ENCODE measurements at regions not wholly inside any gene's neighbourhood (a gene's known extent, or its start where the extent isn't known, plus 50 kb on each side); places are given as distances from the start of the nearest gene placed in this dataset.

DNA sequence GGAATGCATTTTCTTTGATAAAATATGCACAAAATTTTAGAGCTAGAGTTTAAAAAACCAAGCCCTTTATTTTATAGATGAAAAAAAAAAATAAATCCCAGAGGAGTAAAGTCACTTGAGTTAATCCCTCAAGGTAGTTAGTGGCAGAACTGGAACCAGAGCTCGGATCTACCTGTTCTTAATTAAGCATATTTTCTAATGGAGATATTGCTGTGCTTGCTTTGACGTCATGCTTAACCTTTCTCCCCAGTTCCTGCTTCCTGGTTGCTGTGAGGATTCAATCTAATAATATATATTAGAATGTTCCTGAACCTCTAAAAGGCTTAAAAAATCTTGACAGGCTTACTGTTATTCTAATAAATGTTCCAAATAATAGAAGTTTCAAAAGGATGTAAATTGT lies 300.6 kb upstream of the KLF12 start:
- H3K9me3 ChIP-seq = no peaks in the 10 kb centered on the region
- H3K4me3 Mint-ChIP-seq = no peak overlapping the region
- peaks cover 0 to 3% of the 10 kb centered on the region in 2 donors for H3K27me3 Mint-ChIP-seq
- no peak overlapping the region for H3K27ac ChIP-seq (ENCODE audit: low read length)
- H3K9me3 Mint-ChIP-seq = no peaks in the 10 kb centered on the region
- H3K36me3 Mint-ChIP-seq = no peaks in the 10 kb centered on the region
- no peaks in the 10 kb centered on the region for H3K4me1 ChIP-seq (ENCODE audit: control insufficient read depth in 1 of 2, extremely low read depth in 1 of 2, insufficient read depth in 2 of 2, low read length in 2 of 2)
- ChIA-PET CTCF (no interaction called here), POLR2A (no interaction called here)
- no peaks in the 10 kb centered on the region for H3K4me1 Mint-ChIP-seq
- H3K27ac Mint-ChIP-seq = no peak overlapping the region
- H3K27me3 ChIP-seq (replicated peaks in 1 of 2; ENCODE audit: control insufficient read depth in 2 of 2, extremely low read depth in 1 of 2, insufficient read depth in 2 of 2, low read length in 1 of 2) = no peaks in the 10 kb centered on the region
- no peak overlapping the region for H3K4me3 ChIP-seq (ENCODE audit: control insufficient read depth in 1 of 2, extremely low read depth in 1 of 2, low read length in 1 of 2)
- no peak for ATAC-seq (replicated peaks in 1 of 4)
- no peak for DNase-seq
- no CpG with 5 or more reads among the region's 2 CpGs for WGBS (ENCODE audit: insufficient coverage)
- no peaks in the 10 kb centered on the region for H3K36me3 ChIP-seq (ENCODE audit: control insufficient read depth in 2 of 2, extremely low read depth in 1 of 2, insufficient read depth in 1 of 2, low read length in 1 of 2)

DNA sequence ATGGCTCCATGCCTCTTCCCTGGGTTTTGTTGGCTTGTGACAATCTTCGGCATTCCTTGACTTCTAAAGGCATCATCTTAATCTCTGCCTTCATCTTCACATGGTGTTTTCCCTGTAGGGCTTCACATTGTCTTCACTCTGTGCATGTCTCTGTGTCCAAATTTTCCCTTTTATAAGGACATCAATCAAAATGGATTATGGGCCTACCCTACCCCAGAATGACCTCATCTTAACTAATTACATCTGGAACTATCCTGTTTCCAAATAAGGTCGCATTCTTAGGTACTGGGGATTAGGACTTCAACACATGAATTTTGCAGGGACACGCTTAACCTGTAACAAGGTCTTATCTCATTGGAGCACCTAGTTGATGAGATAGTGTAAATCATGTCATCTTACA lies 290.3 kb upstream of the KLF12 start:
- Mint-ChIP-seq H3K36me3 (peaks cover 15% of the 10 kb centered on the region), H3K4me3 (no peak overlapping the region), H3K9me3 (no peaks in the 10 kb centered on the region), H3K4me1 (no peaks in the 10 kb centered on the region), H3K27me3 (no peaks in the 10 kb centered on the region), H3K27ac (no peak overlapping the region)
- Histone ChIP-seq H3K36me3 (ENCODE audit: control insufficient read depth in 2 of 2, extremely low read depth in 1 of 2, insufficient read depth in 1 of 2, low read length in 1 of 2) (no peaks in the 10 kb centered on the region), H3K27ac (ENCODE audit: low read length) (no peak overlapping the region), H3K27me3 (replicated peaks in 1 of 2; ENCODE audit: control insufficient read depth in 2 of 2, extremely low read depth in 1 of 2, insufficient read depth in 2 of 2, low read length in 1 of 2) (no peaks in the 10 kb centered on the region), H3K9me3 (no peaks in the 10 kb centered on the region), H3K4me1 (ENCODE audit: control insufficient read depth in 1 of 2, extremely low read depth in 1 of 2, insufficient read depth in 2 of 2, low read length in 2 of 2) (no peaks in the 10 kb centered on the region), H3K4me3 (ENCODE audit: control insufficient read depth in 1 of 2, extremely low read depth in 1 of 2, low read length in 1 of 2) (no peak overlapping the region)
- no peak for DNase-seq
- WGBS (ENCODE audit: insufficient coverage) = 100% methylated on average over 1 of the region's 3 CpGs
- ChIA-PET POLR2A (no interaction called here), CTCF (no interaction called here)
- no peak for ATAC-seq (replicated peaks in 1 of 4)

DNA sequence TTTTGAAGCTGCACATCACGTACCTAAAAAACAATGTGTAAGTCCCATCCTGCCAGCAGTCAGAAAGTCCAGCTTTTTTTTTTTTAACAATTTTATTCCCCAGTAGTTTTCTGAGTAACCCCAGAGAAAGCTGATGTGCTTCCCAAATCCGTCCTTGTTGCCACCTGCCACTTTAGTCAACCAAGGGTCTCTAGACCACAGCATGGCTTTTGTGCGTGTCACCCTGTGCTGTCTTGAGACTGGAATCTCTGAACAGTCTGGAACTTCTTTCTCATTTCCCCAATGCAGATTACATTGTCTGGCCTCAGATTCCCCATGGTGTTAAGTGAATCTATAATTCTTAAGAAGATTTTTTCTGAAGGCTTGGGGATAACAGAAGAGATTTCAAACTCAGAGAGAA lies 289.2 kb upstream of the KLF12 start:
- H3K27ac ChIP-seq (ENCODE audit: low read length) = no peak overlapping the region
- CTCF ChIA-PET = no interaction called here

DNA sequence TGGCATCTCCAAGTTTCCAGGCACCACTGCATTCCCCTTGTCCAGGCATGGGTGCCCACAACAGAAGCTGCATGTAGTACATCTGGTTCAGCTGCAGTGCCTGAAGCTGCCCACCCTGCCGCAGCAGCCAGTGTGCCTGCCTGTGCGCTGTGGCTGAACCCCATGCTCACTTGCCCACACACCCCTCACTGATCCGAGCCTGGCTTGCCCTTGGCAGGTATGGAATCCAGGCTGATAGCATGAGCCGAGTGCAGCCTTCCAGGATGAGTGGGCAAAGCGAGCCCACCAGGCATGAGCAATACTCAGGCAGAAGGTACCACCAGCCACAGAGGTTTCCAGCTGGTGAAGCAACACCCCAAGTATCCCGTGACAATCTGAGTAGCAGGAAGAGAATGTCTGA lies 280.3 kb upstream of the KLF12 start:
- H3K27me3 Mint-ChIP-seq = peaks cover 0 to 7% of the 10 kb centered on the region in 2 donors
- ATAC-seq (replicated peaks in 1 of 4) (no peak), DNase-seq (no peak)
- Histone ChIP-seq H3K27me3 (replicated peaks in 1 of 2; ENCODE audit: control insufficient read depth in 2 of 2, extremely low read depth in 1 of 2, insufficient read depth in 2 of 2, low read length in 1 of 2) (peaks cover 0 to 10% of the 10 kb centered on the region in 2 experiments), H3K4me3 (ENCODE audit: control insufficient read depth in 1 of 2, extremely low read depth in 1 of 2, low read length in 1 of 2) (no peak overlapping the region), H3K4me1 (ENCODE audit: control insufficient read depth in 1 of 2, extremely low read depth in 1 of 2, insufficient read depth in 2 of 2, low read length in 2 of 2) (no peaks in the 10 kb centered on the region), H3K36me3 (ENCODE audit: control insufficient read depth in 2 of 2, extremely low read depth in 1 of 2, insufficient read depth in 1 of 2, low read length in 1 of 2) (no peaks in the 10 kb centered on the region), H3K27ac (ENCODE audit: low read length) (no peak overlapping the region), H3K9me3 (no peaks in the 10 kb centered on the region)
- CTCF ChIA-PET = interaction anchor here in 1 of 2 donors (0.6 kb wide), 1 partner anchor 26 kb away, joined by 3 read pairs; no protein-coding TSS in a partner anchor
- no peak overlapping the region for H3K27ac Mint-ChIP-seq
- POLR2A ChIA-PET = no interaction called here
- H3K36me3 Mint-ChIP-seq = peaks cover 36% of the 10 kb centered on the region
- WGBS (ENCODE audit: insufficient coverage) = 89% methylated on average over 6 of the region's 6 CpGs
- H3K4me3 Mint-ChIP-seq = no peak overlapping the region
- no peaks in the 10 kb centered on the region for H3K4me1 Mint-ChIP-seq
- H3K9me3 Mint-ChIP-seq = peaks cover 0 to 15% (median 5%) of the 10 kb centered on the region in 3 donors

More for the DNA sequence above, 289.2 kb upstream of the KLF12 start:
- Histone ChIP-seq H3K36me3 (ENCODE audit: control insufficient read depth in 2 of 2, extremely low read depth in 1 of 2, insufficient read depth in 1 of 2, low read length in 1 of 2) (no peaks in the 10 kb centered on the region), H3K27me3 (replicated peaks in 1 of 2; ENCODE audit: control insufficient read depth in 2 of 2, extremely low read depth in 1 of 2, insufficient read depth in 2 of 2, low read length in 1 of 2) (no peaks in the 10 kb centered on the region), H3K4me3 (ENCODE audit: control insufficient read depth in 1 of 2, extremely low read depth in 1 of 2, low read length in 1 of 2) (no peak overlapping the region), H3K4me1 (ENCODE audit: control insufficient read depth in 1 of 2, extremely low read depth in 1 of 2, insufficient read depth in 2 of 2, low read length in 2 of 2) (no peaks in the 10 kb centered on the region), H3K9me3 (no peaks in the 10 kb centered on the region)
- DNase-seq (no peak), ATAC-seq (replicated peaks in 1 of 4) (no peak)
- no peak overlapping the region for H3K4me3 Mint-ChIP-seq
- no peaks in the 10 kb centered on the region for H3K4me1 Mint-ChIP-seq
- peaks cover 15% of the 10 kb centered on the region for H3K36me3 Mint-ChIP-seq
- WGBS (ENCODE audit: insufficient coverage) = 100% methylated on average over 2 of the region's 3 CpGs
- no peaks in the 10 kb centered on the region for H3K9me3 Mint-ChIP-seq
- H3K27ac Mint-ChIP-seq = no peak overlapping the region
- no peaks in the 10 kb centered on the region for H3K27me3 Mint-ChIP-seq
- POLR2A ChIA-PET = interaction anchor here in 1 of 2 donors (0.7 kb wide), 1 partner anchor 551 kb away, joined by 3 read pairs; no protein-coding TSS in a partner anchor

DNA sequence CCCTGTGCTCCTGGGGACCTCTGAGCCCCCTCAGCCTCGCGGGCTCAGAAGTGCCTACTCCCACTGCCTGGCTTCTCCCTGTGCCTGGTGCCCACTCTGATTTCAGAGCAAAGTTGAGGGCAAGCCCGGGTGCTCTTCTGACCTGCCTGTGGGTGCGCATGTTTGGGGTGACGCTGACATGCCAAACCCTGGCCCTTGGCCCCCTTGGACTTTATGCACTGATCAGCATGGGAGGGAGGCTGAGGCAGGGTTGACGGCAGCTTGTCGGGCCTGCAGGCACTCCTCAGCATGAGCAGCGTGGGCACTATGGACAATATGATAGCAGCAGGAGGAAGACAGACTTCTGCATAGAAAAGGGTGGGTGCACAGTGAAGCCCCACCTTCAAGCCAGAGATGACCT lies 279.3 kb upstream of the KLF12 start:
- WGBS (ENCODE audit: insufficient coverage) = 94% methylated on average over 8 of the region's 8 CpGs
- no peak overlapping the region for H3K27ac Mint-ChIP-seq
- CTCF ChIA-PET = no interaction called here
- no peak for DNase-seq
- POLR2A ChIA-PET = no interaction called here
- Histone ChIP-seq H3K4me3 (ENCODE audit: control insufficient read depth in 1 of 2, extremely low read depth in 1 of 2, low read length in 1 of 2) (no peak overlapping the region), H3K27ac (ENCODE audit: low read length) (no peak overlapping the region), H3K27me3 (replicated peaks in 1 of 2; ENCODE audit: control insufficient read depth in 2 of 2, extremely low read depth in 1 of 2, insufficient read depth in 2 of 2, low read length in 1 of 2) (peaks cover 0 to 10% of the 10 kb centered on the region in 2 experiments), H3K36me3 (ENCODE audit: control insufficient read depth in 2 of 2, extremely low read depth in 1 of 2, insufficient read depth in 1 of 2, low read length in 1 of 2) (no peaks in the 10 kb centered on the region), H3K4me1 (ENCODE audit: control insufficient read depth in 1 of 2, extremely low read depth in 1 of 2, insufficient read depth in 2 of 2, low read length in 2 of 2) (no peaks in the 10 kb centered on the region), H3K9me3 (no peaks in the 10 kb centered on the region)
- peaks cover 0 to 7% of the 10 kb centered on the region in 2 donors for H3K27me3 Mint-ChIP-seq
- H3K4me3 Mint-ChIP-seq = no peak overlapping the region
- no peaks in the 10 kb centered on the region for H3K4me1 Mint-ChIP-seq
- ATAC-seq (replicated peaks in 1 of 4) = no peak
- H3K36me3 Mint-ChIP-seq = peaks cover 42% of the 10 kb centered on the region
- H3K9me3 Mint-ChIP-seq = peaks cover 0 to 15% (median 5%) of the 10 kb centered on the region in 3 donors

DNA sequence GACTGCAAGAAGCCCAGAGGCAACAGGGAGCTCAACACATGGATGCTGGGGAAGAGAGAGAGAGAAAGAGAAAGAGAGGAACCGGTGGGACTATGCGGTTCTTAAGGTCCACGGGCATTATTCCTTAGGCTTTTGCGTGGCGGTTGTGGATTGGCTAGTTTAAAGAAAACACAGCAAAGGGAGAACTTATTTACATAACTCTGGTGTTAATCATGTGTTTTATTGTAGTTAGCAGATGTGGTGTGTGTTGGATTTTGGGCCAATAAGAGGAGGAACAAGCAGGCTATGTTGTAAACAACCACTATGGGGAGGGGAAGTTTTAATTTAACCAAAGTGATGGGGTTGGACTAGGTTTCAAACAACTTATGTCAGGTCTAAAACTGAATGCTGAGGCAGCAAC lies 275.3 kb upstream of the KLF12 start:
- ChIA-PET POLR2A (no interaction called here), CTCF (no interaction called here)
- Histone ChIP-seq H3K27me3 (replicated peaks in 1 of 2; ENCODE audit: control insufficient read depth in 2 of 2, extremely low read depth in 1 of 2, insufficient read depth in 2 of 2, low read length in 1 of 2) (peaks cover 0 to 9% of the 10 kb centered on the region in 2 experiments), H3K36me3 (ENCODE audit: control insufficient read depth in 2 of 2, extremely low read depth in 1 of 2, insufficient read depth in 1 of 2, low read length in 1 of 2) (no peaks in the 10 kb centered on the region), H3K4me3 (ENCODE audit: control insufficient read depth in 1 of 2, extremely low read depth in 1 of 2, low read length in 1 of 2) (no peak overlapping the region), H3K9me3 (no peaks in the 10 kb centered on the region), H3K4me1 (ENCODE audit: control insufficient read depth in 1 of 2, extremely low read depth in 1 of 2, insufficient read depth in 2 of 2, low read length in 2 of 2) (no peaks in the 10 kb centered on the region), H3K27ac (ENCODE audit: low read length) (no peak overlapping the region)
- no peak for ATAC-seq (replicated peaks in 1 of 4)
- Mint-ChIP-seq H3K4me1 (no peaks in the 10 kb centered on the region), H3K4me3 (no peak overlapping the region), H3K27me3 (no peaks in the 10 kb centered on the region), H3K36me3 (peaks cover 50% of the 10 kb centered on the region), H3K27ac (no peak overlapping the region), H3K9me3 (peaks cover 0 to 15% (median 5%) of the 10 kb centered on the region in 3 donors)
- no peak for DNase-seq
- no CpG with 5 or more reads among the region's 5 CpGs for WGBS (ENCODE audit: insufficient coverage)

DNA sequence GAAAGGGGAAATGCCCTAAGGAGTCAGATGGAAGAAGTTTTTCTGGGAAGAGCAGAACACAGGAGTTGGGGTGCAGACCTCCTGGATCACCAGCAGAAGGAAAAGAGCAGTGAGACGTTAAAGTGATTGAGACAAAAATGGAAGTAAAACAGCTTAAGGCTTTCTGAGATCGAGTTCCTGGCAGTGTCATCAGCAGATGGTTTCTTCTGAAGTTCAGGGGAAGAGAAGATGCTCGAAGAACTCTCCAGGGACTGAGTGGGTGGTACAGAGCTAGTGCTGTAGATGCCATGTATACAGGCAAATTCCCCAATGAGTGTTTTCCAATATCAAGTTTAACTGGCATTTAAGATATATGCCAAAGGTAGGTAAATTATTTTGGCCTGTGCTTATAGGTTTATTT lies 272.2 kb upstream of the KLF12 start:
- H3K4me3 ChIP-seq (ENCODE audit: control insufficient read depth in 1 of 2, extremely low read depth in 1 of 2, low read length in 1 of 2) = no peak overlapping the region
- H3K4me1 ChIP-seq (ENCODE audit: control insufficient read depth in 1 of 2, extremely low read depth in 1 of 2, insufficient read depth in 2 of 2, low read length in 2 of 2) = no peaks in the 10 kb centered on the region
- Mint-ChIP-seq H3K27me3 (no peaks in the 10 kb centered on the region), H3K4me3 (no peak overlapping the region), H3K9me3 (peaks cover 0 to 18% (median 6%) of the 10 kb centered on the region in 3 donors), H3K27ac (no peak overlapping the region), H3K4me1 (no peaks in the 10 kb centered on the region), H3K36me3 (peaks cover 65% of the 10 kb centered on the region)
- peaks cover 0 to 3% of the 10 kb centered on the region in 2 donors for H3K36me3 ChIP-seq (ENCODE audit: control insufficient read depth in 2 of 2, extremely low read depth in 1 of 2, insufficient read depth in 1 of 2, low read length in 1 of 2)
- H3K27me3 ChIP-seq (replicated peaks in 1 of 2; ENCODE audit: control insufficient read depth in 2 of 2, extremely low read depth in 1 of 2, insufficient read depth in 2 of 2, low read length in 1 of 2) = no peaks in the 10 kb centered on the region
- WGBS (ENCODE audit: insufficient coverage) = 40% methylated on average over 1 of the region's 3 CpGs
- H3K9me3 ChIP-seq = no peaks in the 10 kb centered on the region
- ChIA-PET POLR2A (no interaction called here), CTCF (no interaction called here)
- ATAC-seq (replicated peaks in 1 of 4) (no peak), DNase-seq (no peak)
- no peak overlapping the region for H3K27ac ChIP-seq (ENCODE audit: low read length)
